Colonic mucosa (tissue), 4 donors: ENCODE measurements at regions not wholly inside any gene's neighbourhood (a gene's known extent, or its start where the extent isn't known, plus 50 kb on each side); places are given as distances from the start of the nearest gene placed in this dataset.

Source experiments
- DNase-seq: peaks from one replicate; pipeline ENCODE4 v3.0.0-alpha.2; 2020
- H3K27ac ChIP-seq: fragments of 200-600 bp; one replicate; pipeline ENCODE4 v1.8.0; 2021
- H3K27me3 ChIP-seq: fragments of 200-600 bp; one replicate; pipeline ENCODE4 v1.8.0; 2021
- H3K36me3 ChIP-seq: fragments of 200-600 bp; one replicate; pipeline ENCODE4 v1.8.0; 2021
- H3K4me1 ChIP-seq: fragments of 200-600 bp; one replicate; pipeline ENCODE4 v1.8.0; 2021; ENCODE audit warnings: mild to moderate bottlenecking
- H3K4me3 ChIP-seq: fragments of 200-600 bp; one replicate; pipeline ENCODE4 v1.8.0; 2021
- H3K9ac ChIP-seq, 2 donors: one replicate each; pipeline ENCODE4 v1.7.0; 2013; ENCODE audit warnings: control low read depth in 2 of 2, low read depth in 2 of 2, low read length in 2 of 2
- H3K9me3 ChIP-seq: fragments of 200-600 bp; one replicate; pipeline ENCODE4 v1.8.0; 2021
- CTCF ChIP-seq: fragments of 200-600 bp; IDR thresholded peaks from one replicate; pipeline ENCODE4 v1.8.0; 2022; ENCODE audit warnings: antibody characterized with exemption, mild to moderate bottlenecking
- intact Hi-C: fragments of 100-400 bp; cut with DNase I; formaldehyde crosslinking; loops from one replicate; pipeline ENCODE4 v1.14.1; 2022
- donor health status: healthy.
- donor health status: DM: no; HTN: no; CAD: no.
- donor health status: DM: no; HTN: no; CAD: no.

- H3K9me3 ChIP-seq = no peaks in the 10 kb centered on the region
- H3K27me3 ChIP-seq = no peaks in the 10 kb centered on the region
- no peak overlapping the region for H3K27ac ChIP-seq
- no peaks in the 10 kb centered on the region for H3K36me3 ChIP-seq
- no peak for TF ChIP-seq CTCF
- no peak overlapping the region for H3K9ac ChIP-seq
- no peak overlapping the region for H3K4me3 ChIP-seq
- DNase-seq = no peak
- intact Hi-C loops = no loop called here
- H3K4me1 ChIP-seq = no peaks in the 10 kb centered on the region
Measured at GRCh38 chr5:96159043-96159442, 197.4 kb upstream of the ELL2 start.

GRCh38 chr5:96157841-96158291 lies 196.2 kb upstream of the ELL2 start:
- no peak overlapping the region for H3K9ac ChIP-seq
- DNase-seq = no peak
- H3K27me3 ChIP-seq = no peaks in the 10 kb centered on the region
- no peak for TF ChIP-seq CTCF
- H3K36me3 ChIP-seq = no peaks in the 10 kb centered on the region
- H3K9me3 ChIP-seq = no peaks in the 10 kb centered on the region
- intact Hi-C loops = no loop called here
- no peaks in the 10 kb centered on the region for H3K4me1 ChIP-seq
- peak overlapping the region; percentile 51 for H3K27ac ChIP-seq
- no peak overlapping the region for H3K4me3 ChIP-seq

- TF ChIP-seq CTCF = no peak
- intact Hi-C loops = no loop called here
- no peaks in the 10 kb centered on the region for H3K9me3 ChIP-seq
- no peaks in the 10 kb centered on the region for H3K4me1 ChIP-seq
- H3K4me3 ChIP-seq = no peak overlapping the region
- peak; percentile 52 for DNase-seq
- H3K9ac ChIP-seq = no peak overlapping the region
- H3K27me3 ChIP-seq = no peaks in the 10 kb centered on the region
- H3K27ac ChIP-seq = peak overlapping the region; percentile 51
- no peaks in the 10 kb centered on the region for H3K36me3 ChIP-seq
Measured at GRCh38 chr5:96157077-96157780, 195.6 kb upstream of the ELL2 start.

GRCh38 chr5:96155147-96155546 lies 193.5 kb upstream of the ELL2 start:
- intact Hi-C loops = no loop called here
- DNase-seq = no peak
- TF ChIP-seq CTCF = no peak
- H3K4me1 ChIP-seq = no peaks in the 10 kb centered on the region
- no peak overlapping the region for H3K27ac ChIP-seq
- no peaks in the 10 kb centered on the region for H3K36me3 ChIP-seq
- no peaks in the 10 kb centered on the region for H3K9me3 ChIP-seq
- H3K27me3 ChIP-seq = no peaks in the 10 kb centered on the region
- H3K4me3 ChIP-seq = no peak overlapping the region
- no peak overlapping the region for H3K9ac ChIP-seq

GRCh38 chr5:96151891-96152290 lies 190.2 kb upstream of the ELL2 start:
- Histone ChIP-seq H3K9ac (no peak overlapping the region), H3K36me3 (no peaks in the 10 kb centered on the region), H3K27me3 (no peaks in the 10 kb centered on the region), H3K9me3 (no peaks in the 10 kb centered on the region), H3K4me3 (no peak overlapping the region), H3K4me1 (no peaks in the 10 kb centered on the region), H3K27ac (no peak overlapping the region)
- DNase-seq = no peak
- no peak for TF ChIP-seq CTCF
- intact Hi-C loops = no loop called here
